ENCODE measurements at regions not wholly inside any gene's neighbourhood (a gene's known extent, or its start where the extent isn't known, plus 50 kb on each side); places are given as distances from the start of the nearest gene placed in this dataset.

DNA sequence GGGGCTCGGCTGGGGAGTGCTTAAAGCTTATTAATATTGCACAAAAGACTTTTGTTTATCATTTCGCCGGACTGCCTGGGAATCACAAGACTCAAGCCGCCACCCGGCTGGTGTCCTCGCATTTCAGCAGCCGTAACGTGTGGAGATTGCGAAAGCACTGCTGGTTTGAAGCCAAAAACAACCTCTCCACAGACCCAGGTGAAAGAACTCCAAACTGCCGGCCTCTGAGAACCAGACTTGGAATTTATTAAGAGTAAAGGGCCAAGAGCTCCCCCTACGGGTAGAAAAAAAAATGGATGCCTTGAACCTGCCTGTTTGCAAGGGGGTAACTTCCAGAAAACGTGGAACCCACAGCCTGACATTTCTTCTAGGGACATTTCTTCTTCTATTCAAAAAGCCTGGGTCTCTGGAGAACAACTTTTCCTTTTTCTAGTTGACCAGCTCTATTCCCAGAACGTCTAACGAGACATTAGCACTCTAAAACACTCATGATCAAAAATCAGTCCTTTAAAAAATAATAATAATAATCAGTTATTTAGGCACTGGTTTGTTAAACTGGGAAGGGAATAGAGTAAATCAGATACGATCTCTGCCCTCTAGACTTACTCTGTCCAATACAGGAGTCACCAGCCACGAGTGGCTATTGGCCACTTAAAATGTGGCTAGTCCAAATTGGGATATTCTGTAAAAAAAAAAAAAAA is 216.3 kb downstream of the C1D start (continued):
- TF ChIP-seq MIER2 (CRISPR knock-in tag; IDR thresholded peaks at IDR 0.05) (0 out of 2 replicates have a peak, but pooled peaks have one; percentile 30), ZSCAN25 (CRISPR knock-in tag; IDR thresholded peaks at IDR 0.05) (no peak; the same call in 1 of the 2 replicates), PAX8 (CRISPR knock-in tag; IDR thresholded peaks at IDR 0.05; ENCODE audit: borderline replicate concordance) (no peak), ZNF230 (CRISPR knock-in tag; IDR thresholded peaks at IDR 0.05) (no peak), SALL1 (CRISPR knock-in tag; IDR thresholded peaks at IDR 0.05) (peak; percentile 86), REPIN1 (CRISPR knock-in tag; IDR thresholded peaks at IDR 0.05; ENCODE audit: borderline replicate concordance, low read depth) (peak; percentile 54; the same call in 1 of the 2 replicates), KDM2A (CRISPR knock-in tag; IDR thresholded peaks at IDR 0.05; ENCODE audit: borderline replicate concordance, low read depth) (peak; percentile 62), CBX2 (IDR thresholded peaks at IDR 0.05; ENCODE audit: low read depth, low read length) (no peak), CBX2 (CRISPR knock-in tag; IDR thresholded peaks at IDR 0.05; ENCODE audit: low read depth) (no peak), ZMYM4 (CRISPR knock-in tag; IDR thresholded peaks at IDR 0.05) (peak; percentile 75), ZNF709 (CRISPR knock-in tag; IDR thresholded peaks at IDR 0.05) (no peak), ARNTL (CRISPR knock-in tag; IDR thresholded peaks at IDR 0.05) (no peak), IRX3 (CRISPR knock-in tag; IDR thresholded peaks at IDR 0.05; ENCODE audit: borderline replicate concordance, low read depth) (no peak), ZNF143 (CRISPR knock-in tag; IDR thresholded peaks at IDR 0.05) (no peak), ZNF138 (CRISPR knock-in tag; IDR thresholded peaks at IDR 0.05; ENCODE audit: low read depth) (no peak), ZNF44 (CRISPR knock-in tag; IDR thresholded peaks at IDR 0.05) (peak; percentile 85; the same call in 1 of the 2 replicates), RBM22 (optimal IDR thresholded peaks at IDR 0.05; ENCODE audit: low read length) (no peak), NR2F2 (IDR thresholded peaks at IDR 0.05; ENCODE audit: borderline replicate concordance, low read depth) (no peak), SNAI1 (CRISPR knock-in tag; IDR thresholded peaks at IDR 0.05; ENCODE audit: borderline replicate concordance) (no peak), ZNF367 (CRISPR knock-in tag; IDR thresholded peaks at IDR 0.05; ENCODE audit: borderline replicate concordance) (no peak)
- TF ChIP-seq, protein P1, sequence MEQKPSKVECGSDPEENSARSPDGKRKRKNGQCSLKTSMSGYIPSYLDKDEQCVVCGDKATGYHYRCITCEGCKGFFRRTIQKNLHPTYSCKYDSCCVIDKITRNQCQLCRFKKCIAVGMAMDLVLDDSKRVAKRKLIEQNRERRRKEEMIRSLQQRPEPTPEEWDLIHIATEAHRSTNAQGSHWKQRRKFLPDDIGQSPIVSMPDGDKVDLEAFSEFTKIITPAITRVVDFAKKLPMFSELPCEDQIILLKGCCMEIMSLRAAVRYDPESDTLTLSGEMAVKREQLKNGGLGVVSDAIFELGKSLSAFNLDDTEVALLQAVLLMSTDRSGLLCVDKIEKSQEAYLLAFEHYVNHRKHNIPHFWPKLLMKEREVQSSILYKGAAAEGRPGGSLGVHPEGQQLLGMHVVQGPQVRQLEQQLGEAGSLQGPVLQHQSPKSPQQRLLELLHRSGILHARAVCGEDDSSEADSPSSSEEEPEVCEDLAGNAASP (CRISPR knock-in tag; IDR thresholded peaks at IDR 0.05; ENCODE audit: borderline replicate concordance): 0 out of 2 replicates have a peak, but pooled peaks have one; percentile 38
- TF ChIP-seq, protein P2, sequence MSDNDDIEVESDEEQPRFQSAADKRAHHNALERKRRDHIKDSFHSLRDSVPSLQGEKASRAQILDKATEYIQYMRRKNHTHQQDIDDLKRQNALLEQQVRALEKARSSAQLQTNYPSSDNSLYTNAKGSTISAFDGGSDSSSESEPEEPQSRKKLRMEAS (IDR thresholded peaks at IDR 0.05): peak; percentile 32; the same call in 1 of the 2 replicates
- TF ChIP-seq, protein P3, sequence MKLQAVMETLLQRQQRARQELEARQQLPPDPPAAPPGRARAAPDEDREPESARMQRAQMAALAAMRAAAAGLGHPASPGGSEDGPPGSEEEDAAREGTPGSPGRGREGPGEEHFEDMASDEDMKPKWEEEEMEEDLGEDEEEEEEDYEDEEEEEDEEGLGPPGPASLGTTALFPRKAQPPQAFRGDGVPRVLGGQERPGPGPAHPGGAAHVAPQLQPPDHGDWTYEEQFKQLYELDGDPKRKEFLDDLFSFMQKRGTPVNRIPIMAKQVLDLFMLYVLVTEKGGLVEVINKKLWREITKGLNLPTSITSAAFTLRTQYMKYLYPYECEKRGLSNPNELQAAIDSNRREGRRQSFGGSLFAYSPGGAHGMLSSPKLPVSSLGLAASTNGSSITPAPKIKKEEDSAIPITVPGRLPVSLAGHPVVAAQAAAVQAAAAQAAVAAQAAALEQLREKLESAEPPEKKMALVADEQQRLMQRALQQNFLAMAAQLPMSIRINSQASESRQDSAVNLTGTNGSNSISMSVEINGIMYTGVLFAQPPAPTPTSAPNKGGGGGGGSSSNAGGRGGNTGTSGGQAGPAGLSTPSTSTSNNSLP (IDR thresholded peaks at IDR 0.05; ENCODE audit: low read depth, low read length): no peak; the same call in 1 of the 2 replicates
- TF ChIP-seq, protein P4, sequence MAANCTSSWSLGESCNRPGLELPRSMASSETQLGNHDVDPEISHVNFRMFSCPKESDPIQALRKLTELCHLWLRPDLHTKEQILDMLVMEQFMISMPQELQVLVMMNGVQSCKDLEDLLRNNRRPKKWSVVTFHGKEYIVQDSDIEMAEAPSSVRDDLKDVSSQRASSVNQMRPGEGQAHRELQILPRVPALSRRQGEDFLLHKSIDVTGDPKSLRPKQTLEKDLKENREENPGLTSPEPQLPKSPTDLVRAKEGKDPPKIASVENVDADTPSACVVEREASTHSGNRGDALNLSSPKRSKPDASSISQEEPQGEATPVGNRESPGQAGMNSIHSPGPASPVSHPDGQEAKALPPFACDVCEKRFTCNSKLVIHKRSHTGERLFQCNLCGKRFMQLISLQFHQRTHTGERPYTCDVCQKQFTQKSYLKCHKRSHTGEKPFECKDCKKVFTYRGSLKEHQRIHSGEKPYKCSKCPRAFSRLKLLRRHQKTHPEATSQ (CRISPR knock-in tag; IDR thresholded peaks at IDR 0.05; ENCODE audit: borderline replicate concordance): no peak
- TF ChIP-seq, protein P5, sequence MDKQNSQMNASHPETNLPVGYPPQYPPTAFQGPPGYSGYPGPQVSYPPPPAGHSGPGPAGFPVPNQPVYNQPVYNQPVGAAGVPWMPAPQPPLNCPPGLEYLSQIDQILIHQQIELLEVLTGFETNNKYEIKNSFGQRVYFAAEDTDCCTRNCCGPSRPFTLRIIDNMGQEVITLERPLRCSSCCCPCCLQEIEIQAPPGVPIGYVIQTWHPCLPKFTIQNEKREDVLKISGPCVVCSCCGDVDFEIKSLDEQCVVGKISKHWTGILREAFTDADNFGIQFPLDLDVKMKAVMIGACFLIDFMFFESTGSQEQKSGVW (CRISPR knock-in tag; IDR thresholded peaks at IDR 0.05; ENCODE audit: borderline replicate concordance): no peak
